Upper lobe of left lung (tissue), 6 donors: ENCODE measurements at regions not wholly inside any gene's neighbourhood (a gene's known extent, or its start where the extent isn't known, plus 50 kb on each side); places are given as distances from the start of the nearest gene placed in this dataset.
"Not testable (repeated sequence)": the region's sequence is repeated elsewhere in the genome, so short reads cannot be mapped to it uniquely, and the experiment has no call there.

Experiments used
- ATAC-seq, 2 donors: fragments of 200-7000 bp; cut with Tn5 transposase; one replicate each; pipeline ENCODE4 v1.9.1; 2022; ENCODE audit warnings: mild to moderate bottlenecking in 2 of 2, moderate library complexity in 2 of 2; ENCODE audit not compliant: low FRiP score in 2 of 2
- DNase-seq, 2 donors: peaks; one replicate each; pipeline ENCODE4 v3.0.0-alpha.2; 2019 to 2020
- H3K27ac ChIP-seq, 4 donors: fragments of 200-600 bp; sonication (generic); one replicate each; pipeline ENCODE4 v1.5.1; 2016 to 2019
- H3K27me3 ChIP-seq, 4 donors: fragments of 200-600 bp; sonication (generic); one replicate each; pipeline ENCODE4 v1.5.1; 2017 to 2019
- H3K36me3 ChIP-seq, 4 donors: fragments of 200-600 bp; sonication (generic); one replicate each; pipeline ENCODE4 v1.5.1; 2016 to 2019
- H3K4me1 ChIP-seq, 4 donors: fragments of 200-600 bp; sonication (generic); one replicate each; pipeline ENCODE4 v1.5.1; 2018 to 2019
- H3K4me3 ChIP-seq, 4 donors: fragments of 200-600 bp; sonication (generic); one replicate each; pipeline ENCODE4 v1.5.1; 2017 to 2019; ENCODE audit warnings: mild to moderate bottlenecking in 2 of 4, moderate library complexity in 1 of 4
- H3K9me3 ChIP-seq, 4 donors: fragments of 200-600 bp; sonication (generic); one replicate each; pipeline ENCODE4 v1.5.1; 2018 to 2019
- EP300 ChIP-seq, 4 donors: sonication (generic); formaldehyde crosslinking; IDR thresholded peaks; one replicate each; pipeline ENCODE4 v1.5.1; 2017; ENCODE audit warnings: antibody characterized with exemption in 4 of 4, control low read depth in 2 of 4
- POLR2A ChIP-seq, 4 donors: fragments of 450-650 bp; IDR thresholded peaks; one replicate each; pipeline ENCODE4 v1.5.1; 2016 to 2017; ENCODE audit warnings: antibody characterized with exemption in 4 of 4, mild to moderate bottlenecking in 2 of 4
- POLR2AphosphoS5 ChIP-seq, 2 donors: sonication (generic); formaldehyde crosslinking; IDR thresholded peaks; one replicate each; pipeline ENCODE4 v1.5.1; 2017; ENCODE audit warnings: antibody characterized with exemption in 2 of 2
- WGBS, 2 donors: methylation state at CpG; one replicate each; pipeline ENCODE4 v1.1.5; 2017 to 2018; 5-methylcytosine and 5-hydroxymethylcytosine counted together
- TF ChIP-seq, protein P1 (sequence below), 6 experiments: fragments of 450-650 bp in 4 of 6; fragments of 200-600 bp in 2 of 6; sonication (generic) in 2 of 6; IDR thresholded peaks; one replicate each; pipeline ENCODE4 v1.5.1; 2016 to 2019; ENCODE audit warnings: antibody characterized with exemption in 6 of 6
- donor health status: DM: no; HTN: no; CAD: no; lungs with moderate emphysema.
- donor health status: DM: no; HTN: yes; CAD: no; lungs with severe emphysema.

DNA sequence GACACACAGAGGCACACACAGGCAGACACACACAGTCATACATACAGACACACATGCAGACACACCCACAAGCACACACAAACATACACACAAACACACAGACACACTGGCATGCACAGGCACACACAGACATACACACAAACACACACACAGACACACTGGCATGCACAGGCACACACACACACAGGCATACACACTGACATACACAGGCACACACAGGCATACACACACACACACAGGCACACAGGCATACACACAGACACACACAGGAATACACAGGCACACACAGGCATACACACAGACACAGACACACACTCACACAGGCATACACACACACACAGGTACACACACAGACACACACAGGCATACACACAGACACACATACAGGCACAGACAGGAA, 340.7 kb upstream of the VSTM2A start:
- TF ChIP-seq POLR2A (IDR thresholded peaks at IDR 0.05) (no peak), EP300 (IDR thresholded peaks at IDR 0.05) (no peak), POLR2AphosphoS5 (IDR thresholded peaks at IDR 0.05) (no peak)
- TF ChIP-seq, protein P1, sequence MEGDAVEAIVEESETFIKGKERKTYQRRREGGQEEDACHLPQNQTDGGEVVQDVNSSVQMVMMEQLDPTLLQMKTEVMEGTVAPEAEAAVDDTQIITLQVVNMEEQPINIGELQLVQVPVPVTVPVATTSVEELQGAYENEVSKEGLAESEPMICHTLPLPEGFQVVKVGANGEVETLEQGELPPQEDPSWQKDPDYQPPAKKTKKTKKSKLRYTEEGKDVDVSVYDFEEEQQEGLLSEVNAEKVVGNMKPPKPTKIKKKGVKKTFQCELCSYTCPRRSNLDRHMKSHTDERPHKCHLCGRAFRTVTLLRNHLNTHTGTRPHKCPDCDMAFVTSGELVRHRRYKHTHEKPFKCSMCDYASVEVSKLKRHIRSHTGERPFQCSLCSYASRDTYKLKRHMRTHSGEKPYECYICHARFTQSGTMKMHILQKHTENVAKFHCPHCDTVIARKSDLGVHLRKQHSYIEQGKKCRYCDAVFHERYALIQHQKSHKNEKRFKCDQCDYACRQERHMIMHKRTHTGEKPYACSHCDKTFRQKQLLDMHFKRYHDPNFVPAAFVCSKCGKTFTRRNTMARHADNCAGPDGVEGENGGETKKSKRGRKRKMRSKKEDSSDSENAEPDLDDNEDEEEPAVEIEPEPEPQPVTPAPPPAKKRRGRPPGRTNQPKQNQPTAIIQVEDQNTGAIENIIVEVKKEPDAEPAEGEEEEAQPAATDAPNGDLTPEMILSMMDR (IDR thresholded peaks at IDR 0.05), result no peak
- H3K27ac ChIP-seq, result no peak overlapping the region
- H3K4me1 ChIP-seq, result no peaks in the 10 kb centered on the region
- H3K36me3 ChIP-seq, result no peaks in the 10 kb centered on the region
- DNase-seq (no peak), ATAC-seq (peak in 1 of 2 donors; percentile 46)
- H3K9me3 ChIP-seq, result peaks cover 0 to 5% (median 1%) of the 10 kb centered on the region in 4 donors
- no peak overlapping the region for H3K4me3 ChIP-seq
- no peaks in the 10 kb centered on the region for H3K27me3 ChIP-seq

DNA sequence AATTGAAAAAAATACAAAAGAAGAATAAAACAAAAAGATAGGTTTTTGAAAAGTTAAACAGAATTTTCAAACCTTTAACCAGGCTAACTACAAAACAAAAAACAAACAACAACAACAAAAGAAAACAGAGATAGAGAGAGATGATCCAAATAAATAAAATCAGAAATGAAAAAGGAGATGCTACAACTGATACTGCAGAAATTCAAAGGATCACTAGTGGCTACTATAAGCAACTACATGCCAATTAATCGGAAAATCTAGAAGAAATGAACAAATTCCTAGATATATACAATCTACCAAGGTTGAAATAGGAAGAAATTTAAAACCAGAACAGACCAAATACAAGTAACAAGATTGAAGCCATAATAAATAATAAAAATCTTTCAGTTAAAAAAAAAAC, 326.8 kb upstream of the VSTM2A start:
- Histone ChIP-seq H3K36me3 (no peaks in the 10 kb centered on the region), H3K9me3 (peaks cover 0 to 37% (median 4%) of the 10 kb centered on the region in 4 donors), H3K27ac (no peak overlapping the region), H3K27me3 (no peaks in the 10 kb centered on the region), H3K4me3 (no peak overlapping the region), H3K4me1 (no peaks in the 10 kb centered on the region)
- ATAC-seq (no peak), DNase-seq (no peak)
- TF ChIP-seq, protein P1 (IDR thresholded peaks at IDR 0.05), result no peak
- 67 to 80% methylated on average over 1 of the region's 1 CpG for WGBS, 2 donors

DNA sequence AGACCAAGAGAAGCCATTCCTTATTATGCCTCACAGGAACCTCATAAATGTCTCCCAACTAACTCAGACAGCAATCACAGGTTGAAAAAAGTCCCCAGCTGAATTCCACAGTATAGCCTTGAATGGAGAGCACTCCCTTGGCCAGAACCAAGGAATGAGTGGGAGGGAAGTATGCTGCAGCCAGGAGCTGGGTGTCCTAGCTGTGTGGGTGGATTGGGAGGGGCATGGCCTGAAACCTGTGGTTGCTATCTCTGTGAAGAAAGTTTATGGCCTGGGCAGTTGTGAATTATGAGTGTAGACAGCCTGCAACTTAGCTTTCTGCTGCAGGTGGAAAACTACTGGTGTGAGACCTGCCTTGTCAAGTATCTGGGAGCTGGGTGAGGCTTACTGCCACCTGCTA, 316.1 kb upstream of the VSTM2A start:
- H3K4me3 ChIP-seq, H3K27ac ChIP-seq, DNase-seq, H3K9me3 ChIP-seq, ATAC-seq, H3K4me1 ChIP-seq, H3K27me3 ChIP-seq, H3K36me3 ChIP-seq: not testable (repeated sequence)

DNA sequence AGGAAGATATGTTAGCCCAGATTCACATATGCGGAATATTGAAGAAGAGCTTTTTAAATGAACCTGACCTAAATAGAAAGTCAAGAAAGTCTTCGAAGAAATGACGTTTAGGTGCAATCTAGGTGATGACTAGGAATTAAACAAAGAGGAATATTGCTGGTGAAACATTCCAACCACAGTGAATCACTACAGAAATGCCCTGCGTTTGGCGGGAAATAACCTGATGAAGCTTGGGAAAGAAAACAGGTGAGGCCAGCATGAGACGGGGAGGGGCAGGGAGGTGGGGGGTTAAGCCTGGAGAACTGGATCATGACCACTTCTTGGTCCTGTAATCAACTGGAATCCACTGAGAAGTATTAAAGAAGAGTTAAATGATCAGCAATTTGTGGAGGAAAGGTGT, 299.4 kb upstream of the VSTM2A start:
- Histone ChIP-seq H3K4me1 (no peaks in the 10 kb centered on the region), H3K36me3 (no peaks in the 10 kb centered on the region), H3K27me3 (no peaks in the 10 kb centered on the region), H3K9me3 (no peaks in the 10 kb centered on the region), H3K27ac (no peak overlapping the region), H3K4me3 (no peak overlapping the region)
- ATAC-seq (no peak), DNase-seq (no peak)
- no peak for TF ChIP-seq POLR2A (IDR thresholded peaks at IDR 0.05)
- TF ChIP-seq, protein P1 (IDR thresholded peaks at IDR 0.05), result no peak
- no peak for TF ChIP-seq EP300 (IDR thresholded peaks at IDR 0.05)
- no peak for TF ChIP-seq POLR2AphosphoS5 (IDR thresholded peaks at IDR 0.05)
- WGBS, 2 donors, result 93 to 97% methylated on average over 6 of the region's 6 CpGs

DNA sequence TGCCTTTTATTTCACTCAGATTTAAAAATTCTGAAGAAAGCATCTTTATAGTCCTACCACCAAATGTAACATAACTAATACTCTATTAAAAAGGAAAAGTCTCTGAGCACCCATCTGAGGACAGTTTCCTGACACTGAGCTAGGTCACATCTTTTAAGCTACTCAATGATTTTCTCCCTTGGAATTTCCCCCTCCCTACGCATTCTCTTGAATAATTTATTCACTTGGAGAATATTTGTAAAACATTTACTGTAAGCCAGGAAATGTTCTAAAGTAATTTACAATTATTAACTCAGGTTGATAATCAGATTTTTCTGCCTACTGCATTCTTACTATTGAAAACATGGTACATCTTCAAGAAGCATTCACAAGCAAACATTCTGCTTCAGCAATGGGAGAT, 297.2 kb upstream of the VSTM2A start:
- ATAC-seq (no peak), DNase-seq (no peak)
- TF ChIP-seq, protein P1 (IDR thresholded peaks at IDR 0.05), result no peak
- TF ChIP-seq EP300 (IDR thresholded peaks at IDR 0.05) (no peak), POLR2AphosphoS5 (IDR thresholded peaks at IDR 0.05) (no peak), POLR2A (IDR thresholded peaks at IDR 0.05) (no peak)
- H3K4me3 ChIP-seq, result no peak overlapping the region
- no peaks in the 10 kb centered on the region for H3K27me3 ChIP-seq
- no peaks in the 10 kb centered on the region for H3K36me3 ChIP-seq
- no peaks in the 10 kb centered on the region for H3K4me1 ChIP-seq
- no peaks in the 10 kb centered on the region for H3K9me3 ChIP-seq
- WGBS, 2 donors, result 69 to 82% methylated on average over 1 of the region's 1 CpG
- no peak overlapping the region for H3K27ac ChIP-seq

DNA sequence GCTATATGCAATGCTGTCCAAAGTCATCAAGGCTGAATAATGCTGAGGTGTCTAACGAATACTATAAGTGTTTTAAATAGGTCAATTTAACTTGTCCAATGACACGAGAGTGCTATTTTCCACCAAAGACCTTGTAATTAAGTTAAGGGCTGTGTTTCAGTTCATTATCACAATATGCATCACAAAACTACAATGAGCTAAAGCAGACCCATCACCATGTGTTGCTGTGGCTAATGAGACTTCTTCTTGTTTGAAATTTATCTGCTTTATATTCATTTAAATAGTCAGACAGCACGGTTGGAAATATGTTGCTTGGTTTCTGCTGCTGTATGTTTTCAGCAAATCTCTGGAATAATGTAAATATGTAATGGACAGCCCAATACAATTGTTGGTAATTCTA, 292.5 kb upstream of the VSTM2A start:
- no peak for DNase-seq
- no peak overlapping the region for H3K27ac ChIP-seq
- no peak for ATAC-seq
- no peaks in the 10 kb centered on the region for H3K9me3 ChIP-seq
- no peak for TF ChIP-seq POLR2AphosphoS5 (IDR thresholded peaks at IDR 0.05)
- no peak for TF ChIP-seq POLR2A (IDR thresholded peaks at IDR 0.05)
- no peak for TF ChIP-seq EP300 (IDR thresholded peaks at IDR 0.05)
- TF ChIP-seq, protein P1 (IDR thresholded peaks at IDR 0.05), result no peak
- H3K36me3 ChIP-seq, result no peaks in the 10 kb centered on the region
- H3K4me3 ChIP-seq, result no peak overlapping the region
- no peaks in the 10 kb centered on the region for H3K4me1 ChIP-seq
- 78 to 82% methylated on average over 3 of the region's 3 CpGs for WGBS, 2 donors
- H3K27me3 ChIP-seq, result no peaks in the 10 kb centered on the region
